HFFc6 (cell line): ENCODE measurements at regions not wholly inside any gene's neighbourhood (a gene's known extent, or its start where the extent isn't known, plus 50 kb on each side); places are given as distances from the start of the nearest gene placed in this dataset.

Experiments
- DNase-seq: peaks from one replicate; pipeline ENCODE4 v3.0.0-alpha.2; 2018
- H3K27ac Mint-ChIP-seq: 2 replicates; pipeline ENCODE4 v1.8.0; 2020; ENCODE audit warnings: mild to moderate bottlenecking, mixed read lengths
- H3K27me3 Mint-ChIP-seq: 2 replicates; pipeline ENCODE4 v1.8.0; 2021; ENCODE audit warnings: mild to moderate bottlenecking, moderate library complexity, mixed read lengths; ENCODE audit not compliant: insufficient read depth
- H3K36me3 Mint-ChIP-seq: 2 replicates; pipeline ENCODE4 v1.8.0; 2021; ENCODE audit warnings: low read depth, mixed read lengths
- H3K4me1 Mint-ChIP-seq: 2 replicates; pipeline ENCODE4 v1.8.0; 2020; ENCODE audit warnings: low read depth, mixed read lengths
- H3K4me3 Mint-ChIP-seq: 2 replicates; pipeline ENCODE4 v1.8.0; 2020; ENCODE audit warnings: mild to moderate bottlenecking, moderate library complexity, mixed read lengths
- H3K9me3 Mint-ChIP-seq: 2 replicates; pipeline ENCODE4 v1.8.0; 2020; ENCODE audit warnings: mild to moderate bottlenecking, mixed read lengths
- CTCF ChIP-seq: fragments of 200-600 bp; sonication (generic); IDR thresholded peaks from 2 replicates; pipeline ENCODE4 v1.5.0; 2021; ENCODE audit warnings: antibody characterized with exemption, mild to moderate bottlenecking

- TF ChIP-seq CTCF: no peak
- peak overlapping the region; percentile 73 for H3K27ac Mint-ChIP-seq
- peak; percentile 9 for DNase-seq
These were observed 138.2 kb downstream of the C16orf95 start for GRCh38 chr16:87178977-87179376.

GRCh38 chr16:87180069-87180468 is 137.1 kb downstream of the C16orf95 start:
- Mint-ChIP-seq H3K27me3 (peaks cover 5% of the 10 kb centered on the region), H3K9me3 (no peaks in the 10 kb centered on the region), H3K36me3 (no peaks in the 10 kb centered on the region), H3K27ac (no peak overlapping the region), H3K4me1 (peaks cover 25% of the 10 kb centered on the region), H3K4me3 (no peak overlapping the region)
- no peak for DNase-seq
- TF ChIP-seq CTCF: no peak

More at GRCh38 chr16:87178977-87179376, 138.2 kb downstream of the C16orf95 start:
- H3K4me3 Mint-ChIP-seq: no peak overlapping the region
- no peaks in the 10 kb centered on the region for H3K36me3 Mint-ChIP-seq
- peaks cover 29% of the 10 kb centered on the region for H3K4me1 Mint-ChIP-seq
- no peaks in the 10 kb centered on the region for H3K9me3 Mint-ChIP-seq
- H3K27me3 Mint-ChIP-seq: peaks cover 4% of the 10 kb centered on the region

GRCh38 chr16:87182759-87183158 is 134.4 kb downstream of the C16orf95 start:
- no peak for TF ChIP-seq CTCF
- Mint-ChIP-seq H3K4me1 (peaks cover 24% of the 10 kb centered on the region), H3K27me3 (peaks cover 5% of the 10 kb centered on the region), H3K4me3 (no peak overlapping the region), H3K27ac (no peak overlapping the region), H3K9me3 (peaks cover 13% of the 10 kb centered on the region), H3K36me3 (peaks cover 9% of the 10 kb centered on the region; the same call in 1 of the 2 replicates)
- DNase-seq: no peak

GRCh38 chr16:87183647-87184046 is 133.5 kb downstream of the C16orf95 start:
- DNase-seq: no peak
- H3K36me3 Mint-ChIP-seq: peaks cover 9% of the 10 kb centered on the region; the same call in 1 of the 2 replicates
- peaks cover 16% of the 10 kb centered on the region for H3K4me1 Mint-ChIP-seq
- peaks cover 5% of the 10 kb centered on the region for H3K27me3 Mint-ChIP-seq
- H3K4me3 Mint-ChIP-seq: no peak overlapping the region
- no peak overlapping the region for H3K27ac Mint-ChIP-seq
- 0 out of 2 replicates have a peak, but pooled peaks have one; percentile 9 for TF ChIP-seq CTCF
- peaks cover 19% of the 10 kb centered on the region for H3K9me3 Mint-ChIP-seq

GRCh38 chr16:87185308-87185707 is 131.9 kb downstream of the C16orf95 start:
- no peak overlapping the region for H3K27ac Mint-ChIP-seq
- H3K4me1 Mint-ChIP-seq: peaks cover 2% of the 10 kb centered on the region
- peaks cover 22% of the 10 kb centered on the region for H3K9me3 Mint-ChIP-seq
- peaks cover 9% of the 10 kb centered on the region; the same call in 1 of the 2 replicates for H3K36me3 Mint-ChIP-seq
- H3K27me3 Mint-ChIP-seq: peaks cover 8% of the 10 kb centered on the region
- no peak overlapping the region for H3K4me3 Mint-ChIP-seq
- DNase-seq: no peak
- TF ChIP-seq CTCF: no peak

- no peak overlapping the region for H3K27ac Mint-ChIP-seq
- H3K27me3 Mint-ChIP-seq: peaks cover 8% of the 10 kb centered on the region
- DNase-seq: no peak
- peaks cover 27% of the 10 kb centered on the region for H3K9me3 Mint-ChIP-seq
- no peak for TF ChIP-seq CTCF
- H3K36me3 Mint-ChIP-seq: peaks cover 9% of the 10 kb centered on the region; the same call in 1 of the 2 replicates
- H3K4me1 Mint-ChIP-seq: no peaks in the 10 kb centered on the region
- H3K4me3 Mint-ChIP-seq: no peak overlapping the region
These were observed 131.2 kb downstream of the C16orf95 start for GRCh38 chr16:87185983-87186382.
